ENCODE measurements at regions not wholly inside any gene's neighbourhood (a gene's known extent, or its start where the extent isn't known, plus 50 kb on each side); places are given as distances from the start of the nearest gene placed in this dataset.

DNA sequence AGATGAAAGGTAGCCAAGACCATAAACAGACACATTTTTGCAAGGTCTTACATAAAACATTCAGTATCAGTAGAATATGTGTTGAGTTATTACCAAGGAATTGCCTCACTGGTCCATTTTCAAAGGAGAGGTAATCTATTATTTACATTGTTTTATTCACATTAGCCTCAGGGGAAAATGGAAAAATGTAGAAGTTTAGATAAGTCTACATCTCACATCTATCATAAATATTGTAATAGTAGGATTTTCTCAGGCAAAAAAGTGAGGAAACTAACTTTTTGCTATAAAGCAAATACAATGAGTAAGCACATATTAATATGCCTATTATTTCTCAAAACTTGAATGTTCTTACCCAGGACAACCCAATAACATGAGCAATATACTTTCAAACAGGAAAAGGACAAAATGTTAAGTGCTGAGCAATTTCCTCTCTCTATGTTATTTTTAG is 184.6 kb upstream of the AGTR1 start:
- TF ChIP-seq CTCF (conservative IDR thresholded peaks at IDR 0.05; ENCODE audit: low read depth, low read length) (no peak), EZH2 (IDR thresholded peaks at IDR 0.05; ENCODE audit: borderline replicate concordance, low read depth, low read length, poor library complexity, severe bottlenecking) (no peak)

All from A673 (cell line).